Peyer's patch (tissue), 4 donors: ENCODE measurements at regions not wholly inside any gene's neighbourhood (a gene's known extent, or its start where the extent isn't known, plus 50 kb on each side); places are given as distances from the start of the nearest gene placed in this dataset.

Source experiments
- CTCF ChIP-seq, 6 experiments: fragments of 450-650 bp in 4 of 6; fragments of 200-600 bp in 2 of 6; sonication (generic) in 1 of 6; IDR thresholded peaks; one replicate each; pipeline ENCODE4 v1.5.1; 2017 to 2019; ENCODE audit warnings: antibody characterized with exemption in 6 of 6, mild to moderate bottlenecking in 3 of 6, moderate library complexity in 1 of 6
- POLR2A ChIP-seq, 2 donors: fragments of 450-650 bp; IDR thresholded peaks; one replicate each; pipeline ENCODE4 v1.5.1; 2017; ENCODE audit warnings: antibody characterized with exemption in 2 of 2, mild to moderate bottlenecking in 2 of 2, moderate library complexity in 2 of 2

DNA sequence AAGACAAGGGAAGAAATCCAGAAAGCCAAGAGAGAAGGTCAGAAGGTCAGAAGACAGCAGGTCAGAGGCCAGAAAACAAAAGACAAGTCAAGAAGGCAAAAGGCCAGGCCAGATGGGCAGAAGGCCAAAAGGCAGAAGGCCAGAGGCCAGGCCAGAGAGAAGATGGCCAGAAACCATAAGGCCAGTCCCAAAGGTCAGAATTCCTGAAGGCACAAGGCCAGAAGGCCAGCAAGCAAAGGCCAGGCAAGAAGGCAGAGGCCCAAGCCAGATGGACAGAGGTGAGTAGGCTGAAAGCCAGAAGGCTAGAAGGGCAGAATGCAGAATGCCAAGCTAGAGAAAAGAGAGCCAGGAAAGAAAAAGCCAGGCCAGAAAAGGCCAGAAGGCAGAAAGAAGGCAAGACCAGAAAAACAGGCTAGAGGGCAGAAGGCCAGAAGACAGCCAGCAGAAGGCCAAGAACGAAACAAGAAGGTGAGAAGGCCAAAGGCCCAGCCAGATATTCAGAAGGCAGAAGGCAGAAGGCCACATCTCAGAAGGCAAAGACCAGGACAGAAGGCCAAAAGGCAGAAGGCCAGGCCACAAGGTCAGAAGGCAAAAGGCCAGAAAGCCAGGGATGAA lies 186.3 kb downstream of the TUBA3C start:
- TF ChIP-seq CTCF (IDR thresholded peaks at IDR 0.05) (no peak), POLR2A (IDR thresholded peaks at IDR 0.05) (no peak)
